KBM-7 (cell line): ENCODE measurements at regions not wholly inside any gene's neighbourhood (a gene's known extent, or its start where the extent isn't known, plus 50 kb on each side); places are given as distances from the start of the nearest gene placed in this dataset.

Experiments used
- DNase-seq: peaks from one replicate; pipeline ENCODE4 v3.0.0-alpha.2; 2015
- in situ Hi-C: fragments of 300-500 bp; cut with MboI; formaldehyde crosslinking; loops from 2 replicates; pipeline ENCODE4 v1.14.3; 2020; ENCODE audit warnings: low sequenced_read_pairs, low pct_unique_long_range_greater_than_20kb, mixed read lengths

- in situ Hi-C loops = no loop called here
Measured at GRCh38 chr18:7467708-7468466, 99.2 kb upstream of the PTPRM start.

GRCh38 chr18:7470101-7470500 is 97.0 kb upstream of the PTPRM start:
- in situ Hi-C loops = no loop called here
- DNase-seq = no peak

More at GRCh38 chr18:7467708-7468466, 99.2 kb upstream of the PTPRM start:
- no peak for DNase-seq

GRCh38 chr18:7470503-7470902 is 96.6 kb upstream of the PTPRM start:
- no peak for DNase-seq
- in situ Hi-C loops = no loop called here

GRCh38 chr18:7476386-7476785 is 90.7 kb upstream of the PTPRM start:
- in situ Hi-C loops = no loop called here

GRCh38 chr18:7479756-7480155 is 87.4 kb upstream of the PTPRM start:
- in situ Hi-C loops = no loop called here
- no peak for DNase-seq

More at GRCh38 chr18:7476386-7476785, 90.7 kb upstream of the PTPRM start:
- DNase-seq = no peak

- no peak for DNase-seq
- in situ Hi-C loops = no loop called here
Measured at GRCh38 chr18:7480879-7481278, 86.2 kb upstream of the PTPRM start.

GRCh38 chr18:7482342-7482741 is 84.8 kb upstream of the PTPRM start:
- DNase-seq = no peak
- in situ Hi-C loops = no loop called here

- in situ Hi-C loops = no loop called here
- DNase-seq = no peak
Measured at GRCh38 chr18:7485616-7486015, 81.5 kb upstream of the PTPRM start.

- in situ Hi-C loops = no loop called here
- DNase-seq = no peak
Measured at GRCh38 chr18:7488571-7488970, 78.5 kb upstream of the PTPRM start.

- no peak for DNase-seq
- in situ Hi-C loops = no loop called here
Measured at GRCh38 chr18:7490104-7490503, 77.0 kb upstream of the PTPRM start.

GRCh38 chr18:7492385-7492784 is 74.7 kb upstream of the PTPRM start:
- no peak for DNase-seq
- in situ Hi-C loops = no loop called here

GRCh38 chr18:7497081-7497480 is 70.0 kb upstream of the PTPRM start:
- in situ Hi-C loops = no loop called here

GRCh38 chr18:7511106-7511505 is 56.0 kb upstream of the PTPRM start:
- DNase-seq = no peak
- in situ Hi-C loops = no loop called here

More at GRCh38 chr18:7497081-7497480, 70.0 kb upstream of the PTPRM start:
- no peak for DNase-seq

- in situ Hi-C loops = no loop called here
- no peak for DNase-seq
Measured at GRCh38 chr18:7512348-7512747, 54.8 kb upstream of the PTPRM start.

GRCh38 chr18:7512990-7513389 is 54.1 kb upstream of the PTPRM start:
- no peak for DNase-seq
- in situ Hi-C loops = no loop called here

- no peak for DNase-seq
- in situ Hi-C loops = no loop called here
Measured at GRCh38 chr18:7514796-7515440, 52.2 kb upstream of the PTPRM start.

- in situ Hi-C loops = no loop called here
- DNase-seq = no peak
Measured at GRCh38 chr18:7516266-7517117, 50.6 kb upstream of the PTPRM start.
